ENCODE measurements at regions not wholly inside any gene's neighbourhood (a gene's known extent, or its start where the extent isn't known, plus 50 kb on each side); places are given as distances from the start of the nearest gene placed in this dataset.

DNA sequence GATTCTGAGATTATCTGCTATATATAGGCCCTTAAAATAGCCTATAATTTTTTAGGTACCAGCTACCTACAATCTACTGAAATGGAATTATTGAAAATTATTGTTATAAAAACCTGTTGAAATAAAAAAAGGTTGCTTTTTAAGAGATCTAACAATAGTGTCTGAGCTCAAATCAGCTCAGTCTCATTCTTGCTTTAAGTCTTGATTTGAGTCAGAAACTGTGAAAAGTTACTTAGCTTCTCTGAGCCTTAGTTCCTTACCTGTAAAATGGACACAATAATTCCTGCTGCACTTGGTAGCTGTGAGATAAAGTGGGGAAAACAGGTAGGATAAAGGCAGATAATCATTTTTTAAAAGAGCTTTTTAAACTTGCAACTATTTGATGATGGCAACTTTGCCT is 118.8 kb upstream of the UBE2E2 start (continued):
- TF ChIP-seq, protein P1, sequence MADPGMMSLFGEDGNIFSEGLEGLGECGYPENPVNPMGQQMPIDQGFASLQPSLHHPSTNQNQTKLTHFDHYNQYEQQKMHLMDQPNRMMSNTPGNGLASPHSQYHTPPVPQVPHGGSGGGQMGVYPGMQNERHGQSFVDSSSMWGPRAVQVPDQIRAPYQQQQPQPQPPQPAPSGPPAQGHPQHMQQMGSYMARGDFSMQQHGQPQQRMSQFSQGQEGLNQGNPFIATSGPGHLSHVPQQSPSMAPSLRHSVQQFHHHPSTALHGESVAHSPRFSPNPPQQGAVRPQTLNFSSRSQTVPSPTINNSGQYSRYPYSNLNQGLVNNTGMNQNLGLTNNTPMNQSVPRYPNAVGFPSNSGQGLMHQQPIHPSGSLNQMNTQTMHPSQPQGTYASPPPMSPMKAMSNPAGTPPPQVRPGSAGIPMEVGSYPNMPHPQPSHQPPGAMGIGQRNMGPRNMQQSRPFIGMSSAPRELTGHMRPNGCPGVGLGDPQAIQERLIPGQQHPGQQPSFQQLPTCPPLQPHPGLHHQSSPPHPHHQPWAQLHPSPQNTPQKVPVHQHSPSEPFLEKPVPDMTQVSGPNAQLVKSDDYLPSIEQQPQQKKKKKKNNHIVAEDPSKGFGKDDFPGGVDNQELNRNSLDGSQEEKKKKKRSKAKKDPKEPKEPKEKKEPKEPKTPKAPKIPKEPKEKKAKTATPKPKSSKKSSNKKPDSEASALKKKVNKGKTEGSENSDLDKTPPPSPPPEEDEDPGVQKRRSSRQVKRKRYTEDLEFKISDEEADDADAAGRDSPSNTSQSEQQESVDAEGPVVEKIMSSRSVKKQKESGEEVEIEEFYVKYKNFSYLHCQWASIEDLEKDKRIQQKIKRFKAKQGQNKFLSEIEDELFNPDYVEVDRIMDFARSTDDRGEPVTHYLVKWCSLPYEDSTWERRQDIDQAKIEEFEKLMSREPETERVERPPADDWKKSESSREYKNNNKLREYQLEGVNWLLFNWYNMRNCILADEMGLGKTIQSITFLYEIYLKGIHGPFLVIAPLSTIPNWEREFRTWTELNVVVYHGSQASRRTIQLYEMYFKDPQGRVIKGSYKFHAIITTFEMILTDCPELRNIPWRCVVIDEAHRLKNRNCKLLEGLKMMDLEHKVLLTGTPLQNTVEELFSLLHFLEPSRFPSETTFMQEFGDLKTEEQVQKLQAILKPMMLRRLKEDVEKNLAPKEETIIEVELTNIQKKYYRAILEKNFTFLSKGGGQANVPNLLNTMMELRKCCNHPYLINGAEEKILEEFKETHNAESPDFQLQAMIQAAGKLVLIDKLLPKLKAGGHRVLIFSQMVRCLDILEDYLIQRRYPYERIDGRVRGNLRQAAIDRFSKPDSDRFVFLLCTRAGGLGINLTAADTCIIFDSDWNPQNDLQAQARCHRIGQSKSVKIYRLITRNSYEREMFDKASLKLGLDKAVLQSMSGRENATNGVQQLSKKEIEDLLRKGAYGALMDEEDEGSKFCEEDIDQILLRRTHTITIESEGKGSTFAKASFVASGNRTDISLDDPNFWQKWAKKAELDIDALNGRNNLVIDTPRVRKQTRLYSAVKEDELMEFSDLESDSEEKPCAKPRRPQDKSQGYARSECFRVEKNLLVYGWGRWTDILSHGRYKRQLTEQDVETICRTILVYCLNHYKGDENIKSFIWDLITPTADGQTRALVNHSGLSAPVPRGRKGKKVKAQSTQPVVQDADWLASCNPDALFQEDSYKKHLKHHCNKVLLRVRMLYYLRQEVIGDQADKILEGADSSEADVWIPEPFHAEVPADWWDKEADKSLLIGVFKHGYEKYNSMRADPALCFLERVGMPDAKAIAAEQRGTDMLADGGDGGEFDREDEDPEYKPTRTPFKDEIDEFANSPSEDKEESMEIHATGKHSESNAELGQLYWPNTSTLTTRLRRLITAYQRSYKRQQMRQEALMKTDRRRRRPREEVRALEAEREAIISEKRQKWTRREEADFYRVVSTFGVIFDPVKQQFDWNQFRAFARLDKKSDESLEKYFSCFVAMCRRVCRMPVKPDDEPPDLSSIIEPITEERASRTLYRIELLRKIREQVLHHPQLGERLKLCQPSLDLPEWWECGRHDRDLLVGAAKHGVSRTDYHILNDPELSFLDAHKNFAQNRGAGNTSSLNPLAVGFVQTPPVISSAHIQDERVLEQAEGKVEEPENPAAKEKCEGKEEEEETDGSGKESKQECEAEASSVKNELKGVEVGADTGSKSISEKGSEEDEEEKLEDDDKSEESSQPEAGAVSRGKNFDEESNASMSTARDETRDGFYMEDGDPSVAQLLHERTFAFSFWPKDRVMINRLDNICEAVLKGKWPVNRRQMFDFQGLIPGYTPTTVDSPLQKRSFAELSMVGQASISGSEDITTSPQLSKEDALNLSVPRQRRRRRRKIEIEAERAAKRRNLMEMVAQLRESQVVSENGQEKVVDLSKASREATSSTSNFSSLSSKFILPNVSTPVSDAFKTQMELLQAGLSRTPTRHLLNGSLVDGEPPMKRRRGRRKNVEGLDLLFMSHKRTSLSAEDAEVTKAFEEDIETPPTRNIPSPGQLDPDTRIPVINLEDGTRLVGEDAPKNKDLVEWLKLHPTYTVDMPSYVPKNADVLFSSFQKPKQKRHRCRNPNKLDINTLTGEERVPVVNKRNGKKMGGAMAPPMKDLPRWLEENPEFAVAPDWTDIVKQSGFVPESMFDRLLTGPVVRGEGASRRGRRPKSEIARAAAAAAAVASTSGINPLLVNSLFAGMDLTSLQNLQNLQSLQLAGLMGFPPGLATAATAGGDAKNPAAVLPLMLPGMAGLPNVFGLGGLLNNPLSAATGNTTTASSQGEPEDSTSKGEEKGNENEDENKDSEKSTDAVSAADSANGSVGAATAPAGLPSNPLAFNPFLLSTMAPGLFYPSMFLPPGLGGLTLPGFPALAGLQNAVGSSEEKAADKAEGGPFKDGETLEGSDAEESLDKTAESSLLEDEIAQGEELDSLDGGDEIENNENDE (IDR thresholded peaks at IDR 0.05; ENCODE audit: insufficient replicate concordance, low read length), result no peak

Measured in H1 (cell line).